Esophagus squamous epithelium (tissue), 4 donors: ENCODE measurements at regions not wholly inside any gene's neighbourhood (a gene's known extent, or its start where the extent isn't known, plus 50 kb on each side); places are given as distances from the start of the nearest gene placed in this dataset.

Source experiments
- CTCF ChIP-seq, 6 experiments: fragments of 450-650 bp in 4 of 6; fragments of 200-600 bp in 2 of 6; sonication (generic) in 2 of 6; IDR thresholded peaks; one replicate each; pipeline ENCODE4 v1.5.1; 2016 to 2019; ENCODE audit warnings: antibody characterized with exemption in 6 of 6, mild to moderate bottlenecking in 4 of 6, moderate library complexity in 4 of 6
- POLR2A ChIP-seq, 4 donors: fragments of 450-650 bp; IDR thresholded peaks; one replicate each; pipeline ENCODE4 v1.6.1; 2017; ENCODE audit warnings: antibody characterized with exemption in 4 of 4, mild to moderate bottlenecking in 4 of 4, moderate library complexity in 3 of 4

DNA sequence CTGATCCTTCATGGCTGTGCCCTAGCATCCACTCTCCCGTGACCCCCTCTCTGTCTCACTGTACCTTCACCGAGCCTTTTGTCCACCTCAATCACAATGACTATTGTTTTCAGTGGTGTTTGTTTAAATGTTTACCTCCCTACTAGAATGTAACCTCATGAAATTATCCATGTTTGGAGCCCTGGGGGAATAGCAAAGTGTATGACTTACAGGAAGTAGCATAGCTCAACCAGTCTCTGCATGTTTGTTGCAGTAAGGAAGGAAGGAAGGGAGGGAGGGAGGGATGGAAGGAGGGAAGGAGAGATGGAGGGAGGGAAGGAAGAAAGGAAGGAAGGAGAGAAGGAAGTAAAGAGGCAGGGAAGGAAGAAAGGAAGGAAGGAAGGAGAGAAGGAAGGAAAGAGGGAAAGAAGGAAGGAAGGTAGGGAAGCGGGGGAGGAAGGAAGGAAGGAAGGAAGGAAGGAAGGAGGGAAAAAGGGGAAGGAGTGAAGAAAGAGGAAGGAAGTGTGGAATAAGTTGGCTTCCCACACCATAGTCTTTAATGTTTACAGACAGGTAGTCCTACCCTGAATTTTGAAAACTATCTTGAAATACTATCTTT is 421.4 kb downstream of the COG6 start:
- TF ChIP-seq CTCF (IDR thresholded peaks at IDR 0.05): no peak
- TF ChIP-seq POLR2A (IDR thresholded peaks at IDR 0.05): no peak
